ENCODE measurements at regions not wholly inside any gene's neighbourhood (a gene's known extent, or its start where the extent isn't known, plus 50 kb on each side); places are given as distances from the start of the nearest gene placed in this dataset.

DNA sequence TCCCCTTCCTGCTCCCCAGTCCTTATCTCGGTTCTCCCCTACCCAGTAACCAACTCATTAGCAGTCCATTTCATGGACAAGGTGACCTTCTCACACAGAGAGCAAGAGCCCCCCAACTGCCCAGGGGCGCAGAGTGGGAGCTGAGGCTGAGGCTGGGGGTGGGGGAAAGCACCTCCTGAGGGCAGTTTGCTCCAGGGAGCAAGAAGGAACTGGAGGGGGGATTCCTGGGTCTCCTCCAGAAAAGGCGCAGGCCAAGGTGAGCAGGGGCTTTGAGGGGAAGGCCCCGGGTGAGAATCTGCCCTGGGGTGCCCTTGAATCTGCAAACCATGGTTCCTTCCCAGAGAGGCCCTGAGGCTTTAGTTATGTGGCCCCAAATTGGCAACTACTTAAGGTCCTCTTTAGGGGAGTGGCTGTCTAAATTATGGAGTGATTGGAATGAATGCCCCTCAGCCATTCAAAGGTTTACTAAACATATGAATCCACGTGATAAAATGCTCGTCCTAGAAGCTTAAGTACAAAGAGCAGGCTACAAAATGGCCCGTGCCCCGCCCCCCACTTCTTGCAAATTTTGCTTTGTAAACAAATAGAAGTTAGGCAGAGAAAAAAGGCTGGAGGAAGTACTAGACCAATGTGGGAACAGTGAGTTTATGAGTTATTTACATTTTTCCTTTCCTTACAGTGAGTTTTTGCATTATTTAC is 123.5 kb upstream of the HS6ST1 start (continued):
- no peak for TF ChIP-seq ZFP41 (CRISPR knock-in tag; IDR thresholded peaks at IDR 0.05; ENCODE audit: borderline replicate concordance)
- TF ChIP-seq ZNF75D (CRISPR knock-in tag; IDR thresholded peaks at IDR 0.05; ENCODE audit: borderline replicate concordance): no peak
- TF ChIP-seq BHLHE40 (IDR thresholded peaks at IDR 0.05; ENCODE audit: low read length): peak; percentile 69
- TF ChIP-seq PHF21A (CRISPR knock-in tag; IDR thresholded peaks at IDR 0.05): peak; percentile 32; the same call in 1 of the 2 replicates
- TF ChIP-seq, protein P1, sequence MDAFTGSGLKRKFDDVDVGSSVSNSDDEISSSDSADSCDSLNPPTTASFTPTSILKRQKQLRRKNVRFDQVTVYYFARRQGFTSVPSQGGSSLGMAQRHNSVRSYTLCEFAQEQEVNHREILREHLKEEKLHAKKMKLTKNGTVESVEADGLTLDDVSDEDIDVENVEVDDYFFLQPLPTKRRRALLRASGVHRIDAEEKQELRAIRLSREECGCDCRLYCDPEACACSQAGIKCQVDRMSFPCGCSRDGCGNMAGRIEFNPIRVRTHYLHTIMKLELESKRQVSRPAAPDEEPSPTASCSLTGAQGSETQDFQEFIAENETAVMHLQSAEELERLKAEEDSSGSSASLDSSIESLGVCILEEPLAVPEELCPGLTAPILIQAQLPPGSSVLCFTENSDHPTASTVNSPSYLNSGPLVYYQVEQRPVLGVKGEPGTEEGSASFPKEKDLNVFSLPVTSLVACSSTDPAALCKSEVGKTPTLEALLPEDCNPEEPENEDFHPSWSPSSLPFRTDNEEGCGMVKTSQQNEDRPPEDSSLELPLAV (CRISPR knock-in tag; conservative IDR thresholded peaks at IDR 0.05; ENCODE audit: low read depth): no peak
- TF ChIP-seq ZBTB38 (CRISPR knock-in tag; IDR thresholded peaks at IDR 0.05): no peak
- no peak for TF ChIP-seq BCL6 (CRISPR knock-in tag; IDR thresholded peaks at IDR 0.05)
- TF ChIP-seq TBL1XR1 (IDR thresholded peaks at IDR 0.05; ENCODE audit: borderline replicate concordance, low read length, partially characterized antibody): no peak
- TF ChIP-seq ZNF777 (CRISPR knock-in tag; IDR thresholded peaks at IDR 0.05): no peak
- no peak for TF ChIP-seq ZNF24 (IDR thresholded peaks at IDR 0.05)
- no peak for TF ChIP-seq POLR2AphosphoS2 (IDR thresholded peaks at IDR 0.05; ENCODE audit: low read depth, low read length)
- TF ChIP-seq CC2D1A (CRISPR knock-in tag; IDR thresholded peaks at IDR 0.05): no peak
- peak; percentile 30 for TF ChIP-seq ASH2L (IDR thresholded peaks at IDR 0.05; ENCODE audit: insufficient read length, low read depth, low read length)
- TF ChIP-seq, protein P2, sequence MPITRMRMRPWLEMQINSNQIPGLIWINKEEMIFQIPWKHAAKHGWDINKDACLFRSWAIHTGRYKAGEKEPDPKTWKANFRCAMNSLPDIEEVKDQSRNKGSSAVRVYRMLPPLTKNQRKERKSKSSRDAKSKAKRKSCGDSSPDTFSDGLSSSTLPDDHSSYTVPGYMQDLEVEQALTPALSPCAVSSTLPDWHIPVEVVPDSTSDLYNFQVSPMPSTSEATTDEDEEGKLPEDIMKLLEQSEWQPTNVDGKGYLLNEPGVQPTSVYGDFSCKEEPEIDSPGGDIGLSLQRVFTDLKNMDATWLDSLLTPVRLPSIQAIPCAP (CRISPR knock-in tag; IDR thresholded peaks at IDR 0.05; ENCODE audit: low read depth): no peak
- TF ChIP-seq, protein P3, sequence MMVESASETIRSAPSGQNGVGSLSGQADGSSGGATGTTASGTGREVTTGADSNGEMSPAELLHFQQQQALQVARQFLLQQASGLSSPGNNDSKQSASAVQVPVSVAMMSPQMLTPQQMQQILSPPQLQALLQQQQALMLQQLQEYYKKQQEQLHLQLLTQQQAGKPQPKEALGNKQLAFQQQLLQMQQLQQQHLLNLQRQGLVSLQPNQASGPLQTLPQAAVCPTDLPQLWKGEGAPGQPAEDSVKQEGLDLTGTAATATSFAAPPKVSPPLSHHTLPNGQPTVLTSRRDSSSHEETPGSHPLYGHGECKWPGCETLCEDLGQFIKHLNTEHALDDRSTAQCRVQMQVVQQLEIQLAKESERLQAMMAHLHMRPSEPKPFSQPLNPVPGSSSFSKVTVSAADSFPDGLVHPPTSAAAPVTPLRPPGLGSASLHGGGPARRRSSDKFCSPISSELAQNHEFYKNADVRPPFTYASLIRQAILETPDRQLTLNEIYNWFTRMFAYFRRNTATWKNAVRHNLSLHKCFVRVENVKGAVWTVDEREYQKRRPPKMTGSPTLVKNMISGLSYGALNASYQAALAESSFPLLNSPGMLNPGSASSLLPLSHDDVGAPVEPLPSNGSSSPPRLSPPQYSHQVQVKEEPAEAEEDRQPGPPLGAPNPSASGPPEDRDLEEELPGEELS (CRISPR knock-in tag; IDR thresholded peaks at IDR 0.05): peak; percentile 43; the same call in 1 of the 2 replicates
- no peak for TF ChIP-seq RFX3 (CRISPR knock-in tag; IDR thresholded peaks at IDR 0.05)
- TF ChIP-seq, protein P4, sequence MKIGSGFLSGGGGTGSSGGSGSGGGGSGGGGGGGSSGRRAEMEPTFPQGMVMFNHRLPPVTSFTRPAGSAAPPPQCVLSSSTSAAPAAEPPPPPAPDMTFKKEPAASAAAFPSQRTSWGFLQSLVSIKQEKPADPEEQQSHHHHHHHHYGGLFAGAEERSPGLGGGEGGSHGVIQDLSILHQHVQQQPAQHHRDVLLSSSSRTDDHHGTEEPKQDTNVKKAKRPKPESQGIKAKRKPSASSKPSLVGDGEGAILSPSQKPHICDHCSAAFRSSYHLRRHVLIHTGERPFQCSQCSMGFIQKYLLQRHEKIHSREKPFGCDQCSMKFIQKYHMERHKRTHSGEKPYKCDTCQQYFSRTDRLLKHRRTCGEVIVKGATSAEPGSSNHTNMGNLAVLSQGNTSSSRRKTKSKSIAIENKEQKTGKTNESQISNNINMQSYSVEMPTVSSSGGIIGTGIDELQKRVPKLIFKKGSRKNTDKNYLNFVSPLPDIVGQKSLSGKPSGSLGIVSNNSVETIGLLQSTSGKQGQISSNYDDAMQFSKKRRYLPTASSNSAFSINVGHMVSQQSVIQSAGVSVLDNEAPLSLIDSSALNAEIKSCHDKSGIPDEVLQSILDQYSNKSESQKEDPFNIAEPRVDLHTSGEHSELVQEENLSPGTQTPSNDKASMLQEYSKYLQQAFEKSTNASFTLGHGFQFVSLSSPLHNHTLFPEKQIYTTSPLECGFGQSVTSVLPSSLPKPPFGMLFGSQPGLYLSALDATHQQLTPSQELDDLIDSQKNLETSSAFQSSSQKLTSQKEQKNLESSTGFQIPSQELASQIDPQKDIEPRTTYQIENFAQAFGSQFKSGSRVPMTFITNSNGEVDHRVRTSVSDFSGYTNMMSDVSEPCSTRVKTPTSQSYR (CRISPR knock-in tag; IDR thresholded peaks at IDR 0.05; ENCODE audit: borderline replicate concordance): peak; percentile 76; the same call in 1 of the 2 replicates
